ENCODE measurements at regions not wholly inside any gene's neighbourhood (a gene's known extent, or its start where the extent isn't known, plus 50 kb on each side); places are given as distances from the start of the nearest gene placed in this dataset.
"Not testable (repeated sequence)": the region's sequence is repeated elsewhere in the genome, so short reads cannot be mapped to it uniquely, and the experiment has no call there.

- not testable (repeated sequence) for H3K4me3 Mint-ChIP-seq; DNase-seq; ATAC-seq (replicated peaks); H3K27ac Mint-ChIP-seq; H3K36me3 Mint-ChIP-seq (ENCODE audit: insufficient read depth); H3K4me1 Mint-ChIP-seq (ENCODE audit: low read depth in 2 of 2); H3K9me3 Mint-ChIP-seq
- peaks cover 21 to 67% of the 10 kb centered on the region in 2 donors for H3K27me3 Mint-ChIP-seq
Measured at GRCh38 chr20:17891131-17891530, 77.5 kb downstream of the SNX5 start.

GRCh38 chr20:17890330-17890729 is 78.3 kb downstream of the SNX5 start:
- Mint-ChIP-seq H3K27ac (no peak overlapping the region), H3K36me3 (ENCODE audit: insufficient read depth) (no peaks in the 10 kb centered on the region), H3K9me3 (no peaks in the 10 kb centered on the region), H3K4me3 (no peak overlapping the region), H3K27me3 (peaks cover 13 to 67% of the 10 kb centered on the region in 2 donors), H3K4me1 (ENCODE audit: low read depth in 2 of 2) (peaks cover 0 to under 1% of the 10 kb centered on the region in 2 donors)
- no peak for ATAC-seq (replicated peaks)
- no peak for DNase-seq

- DNase-seq = no peak
- Mint-ChIP-seq H3K9me3 (no peaks in the 10 kb centered on the region), H3K4me1 (ENCODE audit: low read depth in 2 of 2) (no peaks in the 10 kb centered on the region), H3K36me3 (ENCODE audit: insufficient read depth) (no peaks in the 10 kb centered on the region), H3K27me3 (peaks cover 17 to 74% of the 10 kb centered on the region in 2 donors), H3K27ac (no peak overlapping the region), H3K4me3 (no peak overlapping the region)
- no peak for ATAC-seq (replicated peaks)
Measured at GRCh38 chr20:17889226-17889625, 79.4 kb downstream of the SNX5 start.

GRCh38 chr20:17888044-17888443 is 80.5 kb downstream of the SNX5 start:
- no peak for ATAC-seq (replicated peaks)

GRCh38 chr20:17887331-17888030 is 81.1 kb downstream of the SNX5 start:
- no peaks in the 10 kb centered on the region for H3K4me1 Mint-ChIP-seq (ENCODE audit: low read depth in 2 of 2)

More at GRCh38 chr20:17888044-17888443, 80.5 kb downstream of the SNX5 start:
- Mint-ChIP-seq H3K27me3 (peaks cover 22 to 86% of the 10 kb centered on the region in 2 donors), H3K27ac (no peak overlapping the region), H3K9me3 (no peaks in the 10 kb centered on the region), H3K36me3 (ENCODE audit: insufficient read depth) (peaks cover 3% of the 10 kb centered on the region), H3K4me1 (ENCODE audit: low read depth in 2 of 2) (no peaks in the 10 kb centered on the region), H3K4me3 (no peak overlapping the region)
- DNase-seq = no peak

DNA sequence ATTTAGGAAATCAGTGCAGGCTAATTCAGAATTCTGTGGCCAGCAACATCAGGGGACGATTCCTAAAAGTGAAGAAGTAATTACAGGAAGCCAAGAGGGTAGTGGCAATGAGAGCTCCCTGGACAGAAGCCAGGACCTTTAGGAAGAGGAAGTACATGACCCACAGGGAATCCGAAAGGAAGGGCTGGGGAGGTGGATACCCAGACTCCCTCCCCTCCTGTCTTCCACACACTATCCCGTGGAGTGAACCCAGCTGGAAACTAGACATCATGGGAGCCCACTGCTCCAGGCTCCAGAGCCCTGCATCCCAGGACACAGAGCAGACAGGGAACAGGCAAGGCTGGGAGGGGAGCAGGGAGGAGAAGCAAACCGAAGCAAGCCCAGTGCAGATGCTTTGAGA is 83.0 kb downstream of the SNX5 start:
- H3K36me3 Mint-ChIP-seq (ENCODE audit: insufficient read depth) = peaks cover 6% of the 10 kb centered on the region
- no peaks in the 10 kb centered on the region for H3K9me3 Mint-ChIP-seq
- H3K4me1 Mint-ChIP-seq (ENCODE audit: low read depth in 2 of 2) = no peaks in the 10 kb centered on the region
- no peak overlapping the region for H3K27ac Mint-ChIP-seq
- H3K4me3 Mint-ChIP-seq = no peak overlapping the region
- no peak for DNase-seq
- no peak for ATAC-seq (replicated peaks)
- H3K27me3 Mint-ChIP-seq = peaks cover 21 to 75% of the 10 kb centered on the region in 2 donors

More at GRCh38 chr20:17887331-17888030, 81.1 kb downstream of the SNX5 start:
- Mint-ChIP-seq H3K9me3 (no peaks in the 10 kb centered on the region), H3K27me3 (peaks cover 22 to 85% of the 10 kb centered on the region in 2 donors), H3K4me3 (no peak overlapping the region), H3K36me3 (ENCODE audit: insufficient read depth) (peaks cover 6% of the 10 kb centered on the region), H3K27ac (no peak overlapping the region)
- no peak for DNase-seq
- no peak for ATAC-seq (replicated peaks)

DNA sequence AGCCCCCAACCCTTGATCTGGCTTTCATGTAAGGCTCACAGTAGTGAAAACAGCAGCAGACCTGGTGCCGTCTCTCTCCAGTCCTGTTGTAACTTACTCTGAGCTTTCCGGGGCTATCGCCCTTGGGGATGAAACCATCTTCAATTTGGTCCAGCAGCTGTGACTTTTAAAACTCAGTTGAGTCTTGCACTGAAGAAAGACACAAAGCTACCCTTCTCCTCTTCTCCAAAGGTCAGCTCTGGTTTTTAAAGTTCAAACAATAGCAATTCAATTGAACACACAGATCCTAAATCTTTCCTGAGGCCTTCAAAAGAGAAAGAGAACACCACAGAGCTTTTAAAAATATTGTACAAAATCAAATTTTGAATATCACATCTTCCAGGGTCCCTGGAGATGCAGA is 83.5 kb downstream of the SNX5 start:
- Mint-ChIP-seq H3K27ac (no peak overlapping the region), H3K36me3 (ENCODE audit: insufficient read depth) (peaks cover 6% of the 10 kb centered on the region), H3K4me1 (ENCODE audit: low read depth in 2 of 2) (no peaks in the 10 kb centered on the region), H3K27me3 (peaks cover 17 to 71% of the 10 kb centered on the region in 2 donors), H3K9me3 (no peaks in the 10 kb centered on the region), H3K4me3 (no peak overlapping the region)
- DNase-seq (no peak), ATAC-seq (replicated peaks) (no peak)

- H3K4me1 Mint-ChIP-seq (ENCODE audit: low read depth in 2 of 2) = no peaks in the 10 kb centered on the region
Measured at GRCh38 chr20:17884307-17885003, 84.1 kb downstream of the SNX5 start.

DNA sequence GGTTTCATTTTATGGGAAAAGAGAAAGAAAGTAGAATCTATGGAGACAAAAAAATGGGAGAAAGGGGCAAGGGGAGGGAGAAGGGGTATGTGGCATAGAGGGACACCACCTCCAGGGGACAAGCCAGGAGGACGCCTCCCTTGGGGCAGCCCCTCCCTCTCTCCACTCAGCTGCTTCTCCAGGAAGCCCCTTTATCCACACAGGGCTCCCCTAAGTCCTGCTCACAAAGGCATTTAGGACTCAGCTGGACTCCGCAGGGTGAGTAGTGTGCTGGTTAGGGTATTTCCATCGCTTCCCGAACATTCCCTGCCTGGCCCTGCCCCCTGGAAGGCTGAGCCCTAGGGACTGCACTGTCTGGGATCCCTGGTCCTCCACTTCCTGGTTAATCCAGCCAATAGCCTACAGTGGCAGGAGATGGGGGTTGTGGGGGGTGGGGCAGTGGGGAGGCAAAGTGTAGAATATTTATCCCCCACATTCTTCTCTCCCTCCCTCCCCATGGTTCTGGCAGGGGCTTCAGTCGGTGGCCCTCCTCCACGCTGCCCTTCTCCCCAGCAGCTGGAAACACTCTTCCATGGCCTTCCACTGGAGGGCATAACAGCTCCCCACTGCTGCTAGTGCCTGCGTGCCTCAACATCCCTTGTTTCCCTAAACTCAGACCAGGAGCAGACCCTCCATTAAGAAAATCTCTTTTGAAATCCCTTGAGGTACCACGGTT is 84.8 kb downstream of the SNX5 start:
- Mint-ChIP-seq H3K4me1 (ENCODE audit: low read depth in 2 of 2) (peaks cover 0 to under 1% of the 10 kb centered on the region in 2 donors), H3K27ac (no peak overlapping the region), H3K36me3 (ENCODE audit: insufficient read depth) (peaks cover 6% of the 10 kb centered on the region), H3K27me3 (peaks cover 14 to 65% of the 10 kb centered on the region in 2 donors), H3K9me3 (no peaks in the 10 kb centered on the region), H3K4me3 (no peak overlapping the region)
- ATAC-seq (replicated peaks) (no peak), DNase-seq (no peak)

More at GRCh38 chr20:17884307-17885003, 84.1 kb downstream of the SNX5 start:
- DNase-seq (no peak), ATAC-seq (replicated peaks) (no peak)
- no peak overlapping the region for H3K4me3 Mint-ChIP-seq
- H3K27ac Mint-ChIP-seq = no peak overlapping the region
- peaks cover 6% of the 10 kb centered on the region for H3K36me3 Mint-ChIP-seq (ENCODE audit: insufficient read depth)
- peaks cover 16 to 65% of the 10 kb centered on the region in 2 donors for H3K27me3 Mint-ChIP-seq
- no peaks in the 10 kb centered on the region for H3K9me3 Mint-ChIP-seq

DNA sequence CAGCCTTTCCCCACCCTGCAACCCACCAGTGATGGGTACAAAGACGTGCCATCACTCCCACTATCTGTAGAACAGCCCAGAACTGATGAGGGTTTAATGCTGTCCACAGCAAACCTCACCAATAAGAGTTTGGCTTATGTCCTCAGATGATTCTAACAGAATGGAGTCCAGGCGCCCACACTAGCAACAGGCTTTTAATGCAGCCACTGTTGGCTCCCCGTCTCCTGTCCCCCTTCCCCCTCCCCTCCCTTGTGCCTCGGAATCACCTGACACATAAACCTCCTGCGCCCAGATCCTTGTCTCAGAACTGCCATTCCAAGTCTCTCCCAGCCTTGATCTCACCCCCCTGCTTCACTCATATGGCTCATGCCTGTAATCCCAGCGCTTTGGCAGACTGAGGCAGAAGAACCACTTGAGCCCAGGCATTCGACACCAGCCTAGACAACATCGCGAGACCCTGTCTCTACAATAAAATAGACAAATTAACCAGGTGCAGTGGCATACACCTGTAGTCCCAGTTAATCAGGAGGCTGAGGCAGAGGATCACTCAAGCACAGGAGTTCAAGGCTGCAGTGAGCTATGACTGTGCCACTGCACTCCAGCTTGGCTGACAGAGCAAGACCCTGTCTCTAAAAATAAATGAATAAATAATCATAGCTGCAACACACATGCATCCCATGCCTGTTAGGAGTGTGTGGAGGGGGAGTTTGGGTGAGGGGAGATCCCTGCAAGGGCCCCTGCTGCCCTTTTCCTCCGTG is 85.6 kb downstream of the SNX5 start:
- H3K4me3 Mint-ChIP-seq = no peak overlapping the region
- peaks cover 0 to 4% of the 10 kb centered on the region in 2 donors for H3K4me1 Mint-ChIP-seq (ENCODE audit: low read depth in 2 of 2)
- ATAC-seq (replicated peaks) = no peak
- peaks cover 6% of the 10 kb centered on the region for H3K36me3 Mint-ChIP-seq (ENCODE audit: insufficient read depth)
- no peak overlapping the region for H3K27ac Mint-ChIP-seq
- DNase-seq = no peak
- peaks cover 15 to 65% of the 10 kb centered on the region in 2 donors for H3K27me3 Mint-ChIP-seq
- no peaks in the 10 kb centered on the region for H3K9me3 Mint-ChIP-seq

DNA sequence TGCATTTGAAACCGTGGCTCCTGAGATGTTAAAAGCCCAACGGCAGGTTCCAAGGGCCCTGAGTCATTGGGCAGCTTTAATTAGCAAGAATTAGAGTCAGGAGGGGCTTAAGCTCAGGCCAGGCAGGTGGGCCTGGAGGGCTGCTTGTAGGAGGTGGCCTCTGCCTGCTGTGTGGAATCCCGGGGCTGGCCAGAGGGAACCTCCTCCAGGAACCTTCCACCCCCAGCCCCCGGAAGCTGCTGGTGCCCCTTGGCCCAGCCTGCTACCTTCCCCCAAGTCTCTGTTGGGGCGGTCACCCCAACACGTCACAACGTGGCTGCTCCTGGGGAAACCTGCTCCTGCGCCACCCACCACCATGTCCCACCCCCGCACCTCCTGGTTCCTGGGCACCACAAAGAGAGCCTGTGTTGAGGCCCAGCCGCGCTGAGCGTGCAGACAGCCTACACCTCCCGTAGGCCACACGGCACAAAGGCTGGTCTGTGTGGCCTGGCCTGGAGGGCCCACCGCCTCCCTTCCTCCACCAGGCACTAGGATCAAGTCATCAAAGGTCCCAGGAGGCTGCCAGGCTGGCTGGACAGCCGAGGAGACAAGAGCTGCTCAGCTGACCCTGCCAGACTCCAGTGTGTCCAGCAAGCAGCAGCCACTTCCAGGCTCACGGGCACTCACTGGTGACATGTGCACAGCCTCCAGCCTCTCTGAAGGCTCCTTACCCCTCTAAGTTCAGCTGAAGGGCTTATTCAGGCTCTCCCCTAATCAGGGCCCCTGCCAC is 86.3 kb downstream of the SNX5 start:
- DNase-seq = no peak
- Mint-ChIP-seq H3K27ac (no peak overlapping the region), H3K9me3 (no peaks in the 10 kb centered on the region), H3K27me3 (peaks cover 23 to 65% of the 10 kb centered on the region in 2 donors), H3K4me1 (ENCODE audit: low read depth in 2 of 2) (peaks cover 0 to 4% of the 10 kb centered on the region in 2 donors), H3K36me3 (ENCODE audit: insufficient read depth) (peaks cover 6% of the 10 kb centered on the region), H3K4me3 (no peak overlapping the region)
- ATAC-seq (replicated peaks) = no peak

DNA sequence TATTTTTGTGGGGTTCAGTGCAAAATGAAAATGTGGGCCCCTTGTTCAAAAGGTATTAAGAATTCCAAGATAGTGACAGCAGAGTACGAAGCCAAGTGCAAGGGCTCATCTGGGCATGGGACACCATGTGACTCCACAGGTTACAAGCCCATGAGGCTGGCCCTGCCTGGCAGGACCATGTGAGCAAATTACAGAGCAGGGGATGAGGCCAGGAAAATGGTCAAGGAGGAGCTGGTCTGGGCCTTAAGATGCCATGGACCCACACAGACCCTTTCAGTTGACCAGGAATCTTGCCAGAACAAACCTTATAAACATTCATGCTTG is 86.9 kb downstream of the SNX5 start:
- no peaks in the 10 kb centered on the region for H3K9me3 Mint-ChIP-seq
- no peak overlapping the region for H3K4me3 Mint-ChIP-seq
- peaks cover 0 to 4% of the 10 kb centered on the region in 2 donors for H3K4me1 Mint-ChIP-seq (ENCODE audit: low read depth in 2 of 2)
- peaks cover 6% of the 10 kb centered on the region for H3K36me3 Mint-ChIP-seq (ENCODE audit: insufficient read depth)
- H3K27me3 Mint-ChIP-seq = peaks cover 28 to 69% of the 10 kb centered on the region in 2 donors
- DNase-seq = no peak
- ATAC-seq (replicated peaks) = no peak
- H3K27ac Mint-ChIP-seq = no peak overlapping the region

Data from effector memory CD8-positive, alpha-beta T cell (primary cell).